ENCODE measurements at regions not wholly inside any gene's neighbourhood (a gene's known extent, or its start where the extent isn't known, plus 50 kb on each side); places are given as distances from the start of the nearest gene placed in this dataset.

DNA sequence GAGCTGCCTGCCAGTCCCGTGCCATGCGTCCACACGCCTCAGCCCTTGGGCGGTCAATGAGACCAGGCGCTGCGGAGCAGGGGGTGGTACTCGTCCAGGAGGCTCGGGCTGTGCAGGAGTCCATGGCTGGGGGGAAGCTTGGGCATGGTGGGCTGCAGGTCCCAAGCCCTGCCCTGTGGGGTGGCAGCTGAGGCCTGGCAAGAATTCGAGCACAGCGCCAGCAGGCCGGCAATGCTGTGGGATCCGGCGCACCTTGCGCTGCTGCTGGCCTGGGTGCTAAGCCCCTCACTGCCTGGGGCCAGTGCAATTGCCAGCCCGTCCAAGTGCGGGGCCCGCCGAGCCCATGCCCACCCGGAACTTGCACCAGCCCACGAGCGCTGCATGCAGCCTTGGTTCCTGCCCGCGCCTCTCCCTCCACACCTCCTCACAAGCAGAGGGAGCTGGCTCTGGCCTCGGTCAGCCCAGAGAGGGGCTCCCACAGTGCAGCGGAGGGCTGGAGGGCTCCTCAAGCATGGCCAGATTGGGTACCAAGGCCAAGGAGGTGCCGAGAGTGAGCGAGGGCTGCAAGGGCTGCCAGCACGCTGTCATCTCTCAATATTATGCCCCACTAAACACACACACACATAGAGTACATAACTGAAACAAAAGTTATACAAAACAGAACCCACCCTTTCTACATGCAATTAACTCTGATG lies 307.7 kb downstream of the LMO4 start:
- no peak for DNase-seq

DNA sequence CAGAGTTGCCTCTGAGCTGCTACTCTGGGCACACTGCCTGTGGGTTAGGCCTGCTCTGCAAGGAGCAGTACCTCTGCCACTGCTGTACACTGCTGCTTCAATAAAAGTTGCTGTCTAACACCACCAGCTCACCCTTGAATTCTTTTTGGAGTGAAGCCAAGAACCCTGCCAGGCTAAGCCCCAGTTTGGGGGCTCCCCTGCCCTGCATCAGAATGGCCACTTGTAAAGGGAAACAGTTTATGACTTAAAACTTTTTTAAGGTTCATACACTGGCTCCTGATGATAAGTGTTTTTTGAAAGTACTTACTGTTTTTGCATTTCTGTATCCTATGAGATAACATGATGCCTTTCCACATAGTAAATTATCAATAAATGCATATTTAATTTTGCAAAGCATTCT lies 310.0 kb downstream of the LMO4 start:
- DNase-seq: no peak

DNA sequence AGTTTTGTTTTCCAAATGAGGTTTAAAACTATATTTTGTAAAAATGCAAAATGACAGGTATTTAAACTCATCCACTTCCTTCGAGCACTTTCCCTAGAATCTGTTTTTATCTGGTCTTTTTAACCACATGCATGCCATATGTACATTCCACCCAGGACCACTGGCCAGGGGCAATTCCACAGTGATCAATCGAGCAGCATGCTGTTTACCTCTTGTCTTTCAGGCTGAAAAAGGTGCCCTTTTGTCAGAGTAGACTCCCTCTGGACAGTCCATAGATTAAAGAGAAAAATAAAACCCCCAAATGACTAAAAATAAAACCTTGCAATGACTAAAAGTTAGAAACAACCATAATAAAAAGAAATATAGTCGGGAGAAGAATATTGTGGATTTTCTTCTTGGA lies 313.3 kb downstream of the LMO4 start:
- no peak for DNase-seq

DNA sequence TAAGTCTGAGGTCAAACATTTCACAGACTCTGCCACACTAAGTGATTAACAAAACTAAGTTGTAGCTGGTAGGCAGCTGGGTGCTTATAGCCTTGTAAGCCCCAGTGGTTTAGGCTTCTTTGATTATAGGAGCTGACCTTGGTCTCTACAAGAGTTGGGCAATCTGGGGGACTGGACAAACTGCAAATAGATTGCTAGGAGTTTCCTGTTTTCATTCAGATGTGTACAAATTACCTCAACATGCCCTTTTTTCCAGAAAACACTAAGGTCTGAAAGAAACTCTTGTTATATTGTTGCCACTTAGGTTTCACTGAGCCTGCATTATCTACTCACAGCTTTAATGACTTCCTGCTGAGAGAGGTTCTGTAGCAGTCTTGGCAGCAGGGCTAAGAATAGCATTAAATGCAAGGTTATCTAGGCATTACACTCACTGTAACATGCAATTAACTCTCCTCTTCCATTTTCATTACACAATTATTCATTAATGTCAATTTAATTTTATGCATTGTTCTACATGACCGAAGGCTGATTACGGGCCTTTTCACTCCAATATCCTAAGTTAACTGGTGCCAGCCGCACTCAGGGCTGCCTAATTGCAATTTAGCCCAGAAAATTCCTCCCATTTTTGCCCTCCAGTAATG lies 314.0 kb downstream of the LMO4 start:
- DNase-seq: no peak

DNA sequence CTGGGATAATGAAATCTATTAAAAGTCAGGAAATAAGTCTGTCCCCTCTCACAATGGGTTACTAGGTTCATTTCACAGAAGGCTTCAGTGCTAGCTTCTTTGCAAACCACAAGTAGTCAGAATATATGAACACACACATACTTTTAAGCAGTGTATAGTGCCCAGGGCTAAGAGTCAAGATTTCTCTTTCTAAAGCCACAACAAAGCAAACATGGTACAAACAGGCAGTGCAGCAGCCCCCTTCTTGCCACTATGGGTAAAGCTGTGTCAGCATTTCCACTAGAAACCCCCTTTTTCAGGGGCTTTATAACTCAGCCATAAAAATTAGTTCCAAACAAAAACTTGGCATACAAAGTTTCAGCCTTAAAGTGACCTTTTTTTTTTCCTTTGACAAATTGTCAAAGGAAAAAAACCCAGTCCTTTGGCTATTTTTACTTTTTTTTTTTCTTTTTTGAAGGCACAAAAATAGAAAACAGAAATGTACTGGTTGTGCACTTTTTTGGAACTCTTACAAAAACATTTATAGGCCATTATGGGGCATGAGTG lies 315.4 kb downstream of the LMO4 start:
- DNase-seq: no peak

DNA sequence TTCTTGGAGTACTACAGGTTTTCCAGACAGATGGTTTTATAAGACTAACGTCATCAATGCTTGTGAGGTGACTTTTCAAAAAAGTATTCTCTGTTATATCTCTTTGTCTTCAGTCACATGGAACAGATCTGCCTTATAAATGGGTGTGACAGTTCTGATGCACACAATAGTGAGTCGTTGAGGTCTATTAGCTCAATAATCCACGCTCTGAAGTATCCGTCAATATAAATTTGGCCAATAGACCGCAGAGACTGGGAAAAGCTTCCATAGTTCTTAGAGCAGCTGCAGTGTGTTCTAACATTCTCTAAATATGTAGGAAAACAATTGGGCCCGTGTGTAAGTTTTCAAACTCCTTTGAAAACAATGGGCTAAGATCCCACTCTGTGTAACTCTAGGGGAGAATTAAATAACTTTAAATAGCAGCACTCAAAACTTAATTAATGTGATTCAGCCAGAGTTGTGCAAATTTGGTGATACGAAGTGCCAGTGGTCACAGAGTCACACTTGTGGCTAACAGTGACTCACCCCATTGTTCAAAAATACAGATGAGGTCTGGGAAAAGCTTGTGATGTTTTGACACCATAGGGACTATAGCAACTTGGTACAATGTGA lies 316.0 kb downstream of the LMO4 start:
- no peak for DNase-seq

DNA sequence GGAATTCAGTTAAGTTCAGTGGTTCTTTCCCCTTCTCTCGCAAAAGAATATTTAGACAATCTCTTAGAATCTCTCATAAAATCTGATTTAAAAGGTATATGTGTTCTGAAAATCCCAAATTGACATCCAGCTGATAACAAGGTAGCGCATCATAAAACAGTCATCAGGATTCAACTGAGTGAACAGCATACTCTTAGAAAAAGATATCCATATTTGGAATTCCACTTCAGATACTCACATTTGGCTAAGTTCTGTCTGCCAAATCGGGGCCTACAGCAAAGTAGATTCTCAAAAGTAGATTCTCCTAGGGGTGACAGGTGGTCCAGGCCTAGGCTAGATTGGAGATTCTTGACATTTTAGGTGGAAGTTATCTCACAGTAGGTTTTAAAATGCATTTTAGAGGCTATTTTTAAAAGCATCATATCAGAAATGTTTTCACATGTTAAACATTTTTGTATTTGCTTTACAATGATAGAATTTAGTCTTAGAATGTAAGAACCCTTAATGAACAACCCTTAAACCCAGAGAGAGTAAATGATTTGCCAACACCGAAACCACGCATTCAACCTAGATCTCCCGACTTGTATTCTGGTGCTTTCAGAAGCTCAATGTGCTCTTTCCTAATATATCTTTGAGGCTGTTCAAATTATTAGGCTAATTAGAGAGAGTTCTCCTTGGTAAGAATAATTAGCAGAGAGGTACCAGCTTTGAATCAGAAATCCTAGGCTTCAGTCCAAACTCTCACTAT lies 318.9 kb downstream of the LMO4 start:
- DNase-seq: no peak

DNA sequence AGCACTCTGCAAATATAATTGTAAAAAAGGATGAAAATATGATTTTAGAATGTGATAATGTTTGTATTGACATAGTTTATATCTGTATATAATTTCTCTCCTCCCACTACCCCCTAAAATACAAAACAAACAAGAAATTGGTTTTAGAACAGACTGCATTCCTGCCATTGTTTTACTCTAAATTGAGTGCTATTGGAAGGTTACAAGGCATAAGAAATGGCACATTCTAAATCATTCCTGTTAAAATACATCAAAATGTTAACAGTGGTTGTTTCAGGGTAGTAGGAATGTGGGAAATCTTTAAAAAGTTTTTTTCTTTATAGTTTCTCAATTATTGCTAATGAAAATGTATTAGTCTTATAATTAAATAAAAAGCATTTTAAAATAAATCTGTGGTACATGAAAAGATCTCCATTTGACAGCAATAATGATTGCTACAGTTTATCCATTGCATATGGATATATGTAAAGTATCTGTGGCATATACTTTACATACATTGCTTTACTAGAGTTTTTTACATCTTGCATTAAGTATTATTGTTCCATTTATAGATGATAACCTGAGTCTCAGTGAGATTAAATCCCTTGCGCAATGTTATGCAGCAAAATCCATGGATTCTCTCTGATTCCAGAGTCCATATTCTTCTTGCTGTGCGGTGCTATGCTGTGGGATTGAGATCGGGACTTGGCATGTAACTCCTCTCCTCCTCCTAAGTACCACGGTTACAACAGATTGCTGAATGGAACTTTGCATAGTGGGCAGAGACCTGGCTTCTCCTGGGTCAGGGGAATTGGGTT lies 319.8 kb downstream of the LMO4 start:
- DNase-seq: no peak

DNA sequence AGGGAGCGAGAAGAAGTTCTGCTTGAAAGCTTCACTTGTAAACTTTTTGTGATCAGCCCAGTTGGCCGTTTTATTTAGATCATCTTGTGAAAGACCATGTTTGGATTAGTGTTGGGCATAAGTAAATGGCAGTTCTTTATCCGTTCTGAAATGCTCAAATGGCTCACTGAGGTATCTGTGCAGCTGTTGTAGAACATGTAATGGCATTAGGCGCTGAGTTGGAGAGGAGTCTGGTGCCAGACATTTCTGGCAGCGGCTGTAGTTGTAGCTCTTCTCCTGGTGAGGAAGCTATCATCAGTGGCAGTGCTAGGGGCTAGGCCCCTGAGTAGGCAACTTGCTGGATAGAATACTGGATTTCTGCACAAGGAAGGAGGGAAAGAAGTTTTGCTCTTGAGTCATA lies 321.6 kb downstream of the LMO4 start:
- DNase-seq: no peak

DNA sequence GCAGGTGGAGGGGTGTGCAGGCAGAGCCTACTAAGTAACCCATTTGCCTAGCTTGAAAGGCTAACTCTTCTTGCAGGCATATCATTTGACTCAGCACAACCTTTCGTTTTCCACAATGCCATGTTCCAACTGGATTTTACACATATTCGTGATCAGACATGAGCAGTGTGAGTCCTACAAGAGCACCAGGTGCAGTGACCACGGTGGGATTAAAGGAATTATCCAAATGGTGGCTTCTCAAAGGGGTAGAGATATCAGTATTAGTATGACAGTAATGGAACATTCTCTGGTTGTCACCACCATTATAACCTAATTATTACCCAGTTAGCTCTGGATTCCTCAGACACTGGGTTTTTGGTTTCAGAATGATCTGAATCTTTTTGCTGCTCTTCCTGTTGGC lies 323.5 kb downstream of the LMO4 start:
- no peak for DNase-seq

DNA sequence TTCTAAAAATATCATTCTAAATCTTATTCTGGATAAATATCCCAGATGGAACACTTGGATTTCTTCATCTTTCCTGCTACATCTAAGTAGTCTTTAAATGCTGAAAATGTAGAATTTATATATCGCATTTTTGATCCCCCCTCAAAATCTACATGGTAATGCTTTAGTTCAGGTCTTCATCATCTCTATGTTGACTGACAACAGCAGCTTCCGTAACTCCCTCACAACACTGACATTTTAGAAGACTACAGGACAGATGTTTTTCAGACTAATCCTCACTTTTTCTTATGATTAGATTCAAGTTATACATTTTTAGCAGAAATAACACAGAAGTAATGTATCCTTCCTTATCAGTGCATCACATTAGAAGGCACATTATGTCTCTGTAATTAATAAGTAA lies 336.5 kb downstream of the LMO4 start:
- DNase-seq: no peak

DNA sequence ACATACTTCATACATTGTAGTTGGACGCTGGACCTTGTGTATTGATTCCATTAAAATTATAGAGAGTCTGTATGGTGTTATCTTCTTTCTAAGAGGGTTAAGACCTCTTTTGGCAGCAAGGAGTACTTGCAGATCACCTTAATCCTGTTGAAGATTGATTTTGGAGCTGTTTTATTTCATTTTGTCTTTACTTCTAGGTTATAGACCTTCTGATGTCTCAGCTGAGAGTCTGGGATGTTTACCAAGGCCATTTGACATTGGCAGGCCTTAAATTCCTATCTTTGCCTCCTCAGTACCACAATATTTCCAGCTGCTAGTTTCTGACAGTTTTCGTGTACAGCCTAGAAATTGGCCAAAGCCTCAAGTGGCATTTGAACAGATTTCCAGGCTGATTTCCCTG lies 338.0 kb downstream of the LMO4 start:
- DNase-seq: no peak

DNA sequence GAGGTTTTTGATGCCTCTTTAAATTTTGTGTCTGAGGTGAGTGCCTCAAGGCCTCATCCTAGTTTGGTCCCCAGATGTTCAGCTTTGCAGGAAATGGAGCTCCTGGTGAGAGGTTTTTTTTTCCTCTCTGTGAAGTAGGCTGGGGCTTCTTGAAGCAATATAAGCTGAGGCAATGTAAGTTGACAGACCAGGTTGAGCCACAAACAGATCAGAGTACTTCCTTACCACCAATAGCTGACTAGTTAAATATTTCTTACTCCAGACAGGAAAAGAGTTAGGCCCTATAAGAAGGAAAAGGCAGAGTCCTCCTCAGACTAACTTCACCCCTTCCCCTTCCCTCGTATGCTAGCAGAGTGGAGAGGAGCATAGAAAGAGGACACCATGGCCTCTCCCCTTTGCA lies 341.0 kb downstream of the LMO4 start:
- no peak for DNase-seq

DNA sequence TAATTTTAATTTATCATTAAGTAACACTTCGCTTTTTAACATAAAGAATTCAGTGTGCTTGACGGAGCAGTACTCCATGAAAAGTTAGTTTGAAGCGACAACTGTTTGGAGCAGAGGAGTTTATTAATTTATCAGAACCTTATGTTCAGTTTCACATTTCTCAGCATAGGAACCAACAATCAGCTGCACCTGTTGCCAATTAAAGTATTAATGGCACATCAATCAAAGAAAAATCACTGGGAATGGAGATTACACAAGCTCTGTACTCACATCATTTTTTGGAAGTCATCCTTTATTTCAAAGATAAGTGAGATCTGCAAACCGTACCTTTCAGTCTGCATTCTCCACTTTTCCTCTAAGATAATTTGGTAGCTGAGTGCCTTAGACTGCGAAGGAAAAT lies 344.6 kb downstream of the LMO4 start:
- no peak for DNase-seq

DNA sequence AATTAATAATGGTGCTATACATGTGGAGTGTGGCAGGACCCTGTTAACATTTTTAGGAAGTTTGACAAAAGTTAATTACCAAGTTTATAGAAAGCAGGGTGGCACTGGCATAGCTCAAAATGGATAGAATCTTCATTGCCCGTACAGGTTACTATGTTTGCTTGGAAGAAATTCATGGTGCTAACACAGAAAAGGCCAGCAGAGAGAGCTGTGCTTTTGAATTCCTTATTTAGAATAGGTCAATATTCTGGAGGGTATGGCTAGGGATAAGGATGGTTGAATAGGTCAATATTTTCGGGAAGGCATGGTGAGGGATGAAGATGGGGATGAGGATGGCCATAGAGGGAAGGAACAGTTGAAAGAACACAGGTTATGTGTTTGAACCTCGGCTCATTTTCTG lies 345.1 kb downstream of the LMO4 start:
- DNase-seq: no peak

DNA sequence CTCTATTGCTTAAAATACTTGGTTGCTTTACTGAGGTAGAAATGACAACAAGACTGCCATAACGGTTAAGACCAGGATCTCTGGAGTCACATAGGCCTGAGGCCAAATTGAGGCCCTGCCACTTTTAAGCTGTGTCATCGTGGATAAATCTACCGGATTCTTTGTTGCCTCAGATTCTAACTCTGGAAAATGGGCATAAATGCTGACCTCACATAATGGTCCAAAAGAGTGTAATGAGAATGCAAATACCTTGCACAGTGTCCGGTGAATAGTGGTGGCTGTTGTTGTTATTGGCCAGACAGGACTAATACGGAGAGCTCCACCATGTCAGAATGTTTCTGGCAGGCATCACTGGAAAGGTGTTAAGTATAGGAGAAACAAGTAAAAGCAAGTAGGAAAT lies 346.1 kb downstream of the LMO4 start:
- no peak for DNase-seq

DNA sequence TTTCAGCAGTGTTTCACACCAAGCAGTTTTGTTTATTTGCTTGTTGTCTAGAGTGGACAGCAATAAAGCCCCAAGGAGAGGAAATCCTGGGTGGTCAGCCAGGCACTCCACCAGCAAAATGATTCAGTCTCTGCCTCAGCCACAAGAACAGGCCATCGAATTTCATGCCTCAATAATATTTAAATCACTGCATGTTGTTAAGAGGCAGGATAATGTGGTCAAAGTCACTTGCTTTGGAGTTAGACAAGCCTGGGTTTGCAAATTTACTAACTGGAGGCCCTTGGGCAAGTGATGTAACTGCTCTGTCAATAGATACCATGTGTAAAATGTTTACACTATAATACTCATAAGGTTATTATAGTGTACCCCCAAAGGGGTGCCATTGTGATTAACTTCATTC lies 349.6 kb downstream of the LMO4 start:
- no peak for DNase-seq

DNA sequence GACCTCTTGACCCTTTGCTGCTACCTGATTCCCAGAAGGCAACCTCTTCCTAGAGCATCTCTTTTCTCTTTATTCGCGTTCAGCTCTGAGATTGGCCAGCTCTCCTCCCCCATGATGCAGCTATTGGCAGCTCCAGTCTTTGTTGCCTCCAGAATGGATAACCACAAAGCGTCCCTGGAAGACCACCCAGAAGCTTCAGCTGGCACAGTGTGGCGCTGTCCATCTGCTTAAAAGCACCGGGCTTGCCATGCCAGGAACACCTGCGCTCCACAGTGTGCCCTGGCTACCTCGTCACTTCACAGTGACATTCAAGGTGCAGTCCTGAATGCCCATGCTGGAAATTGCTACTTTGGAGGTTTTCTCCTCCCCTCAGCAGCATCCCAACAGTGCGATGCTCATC lies 353.9 kb downstream of the LMO4 start:
- DNase-seq: no peak

DNA sequence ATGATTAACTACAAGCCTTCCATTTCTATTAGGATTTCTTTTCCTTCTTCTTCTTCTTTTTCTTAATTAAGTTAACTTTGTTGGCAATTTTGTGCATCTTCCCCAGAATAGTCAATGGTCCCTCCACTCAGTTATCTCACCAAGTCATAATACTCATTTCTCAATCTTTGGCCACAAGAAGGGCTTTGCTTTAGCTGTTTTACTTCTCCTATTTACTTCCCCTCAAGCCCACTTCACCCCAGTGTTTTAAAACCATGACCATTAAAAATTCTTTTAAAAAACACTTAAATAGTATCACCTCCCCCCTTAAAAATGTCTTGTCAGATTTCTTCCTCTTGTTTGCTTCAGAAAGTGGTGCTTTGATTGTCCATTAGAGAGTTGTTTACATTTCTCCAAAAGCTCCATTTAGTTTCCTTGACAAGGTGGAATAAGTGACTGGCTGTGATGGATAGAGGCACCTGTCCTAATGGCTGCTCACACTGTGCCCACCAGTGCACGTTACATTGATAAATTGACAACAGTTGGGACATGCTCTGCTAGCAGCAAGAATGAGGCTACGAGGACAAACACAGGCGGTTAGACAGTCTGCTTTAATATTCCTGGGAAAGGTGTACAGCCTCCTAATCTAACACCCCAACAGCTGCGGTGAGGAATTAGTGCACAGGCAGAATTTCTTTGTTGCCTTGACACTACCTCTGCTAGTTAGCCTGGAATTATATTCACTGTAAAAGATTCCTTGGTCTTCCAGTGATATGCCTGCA lies 354.7 kb downstream of the LMO4 start:
- DNase-seq: no peak

DNA sequence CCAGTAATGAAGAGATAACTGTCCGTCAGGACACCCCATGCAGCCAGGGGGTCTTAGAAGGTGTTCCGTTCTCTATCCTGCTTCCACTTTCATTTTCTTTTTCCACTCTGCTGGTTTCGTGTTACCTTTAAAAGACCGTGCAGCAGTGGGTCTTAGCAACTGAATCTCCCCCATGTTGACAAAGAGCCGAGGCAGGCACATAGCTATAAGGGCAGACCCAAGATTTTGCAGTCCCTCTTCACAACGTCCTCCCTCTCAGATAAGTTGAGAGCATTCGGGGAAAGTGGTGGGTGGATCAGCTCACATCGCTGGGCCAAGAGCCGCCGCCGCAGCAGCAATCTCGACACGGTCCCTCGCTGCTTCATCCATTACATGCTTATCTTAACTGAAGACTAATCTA lies 355.5 kb downstream of the LMO4 start:
- no peak for DNase-seq

DNA sequence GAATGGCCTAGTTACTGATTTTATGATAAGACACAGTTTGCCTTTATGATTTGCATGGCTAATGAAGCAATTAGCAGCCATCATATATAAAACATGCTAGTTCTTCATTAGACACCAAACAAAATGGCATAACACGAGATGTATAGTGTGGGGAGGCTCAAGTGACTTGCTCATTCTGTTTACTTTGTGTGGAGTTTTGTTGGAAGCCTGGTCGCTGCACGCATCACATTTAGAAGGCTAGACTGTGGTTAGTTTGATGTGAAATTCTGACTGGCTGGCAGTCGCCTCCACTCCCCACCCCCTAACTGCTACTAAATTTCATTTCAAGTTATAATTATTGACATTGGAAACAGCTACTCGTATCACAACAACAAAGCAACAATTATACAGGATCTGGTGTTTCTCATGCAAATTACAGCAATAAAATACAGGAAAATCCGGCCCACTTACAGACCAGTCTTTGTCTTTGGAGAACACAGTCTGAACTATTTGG lies 356.1 kb downstream of the LMO4 start:
- no peak for DNase-seq
